ENCODE measurements at regions not wholly inside any gene's neighbourhood (a gene's known extent, or its start where the extent isn't known, plus 50 kb on each side); places are given as distances from the start of the nearest gene placed in this dataset.

- H3K36me3 ChIP-seq (ENCODE audit: low read depth, missing control alignments): no peaks in the 10 kb centered on the region
- no peaks in the 10 kb centered on the region for H3K9me3 ChIP-seq
- no peak for TF ChIP-seq POLR2A (IDR thresholded peaks at IDR 0.05)
- TF ChIP-seq, protein P1, sequence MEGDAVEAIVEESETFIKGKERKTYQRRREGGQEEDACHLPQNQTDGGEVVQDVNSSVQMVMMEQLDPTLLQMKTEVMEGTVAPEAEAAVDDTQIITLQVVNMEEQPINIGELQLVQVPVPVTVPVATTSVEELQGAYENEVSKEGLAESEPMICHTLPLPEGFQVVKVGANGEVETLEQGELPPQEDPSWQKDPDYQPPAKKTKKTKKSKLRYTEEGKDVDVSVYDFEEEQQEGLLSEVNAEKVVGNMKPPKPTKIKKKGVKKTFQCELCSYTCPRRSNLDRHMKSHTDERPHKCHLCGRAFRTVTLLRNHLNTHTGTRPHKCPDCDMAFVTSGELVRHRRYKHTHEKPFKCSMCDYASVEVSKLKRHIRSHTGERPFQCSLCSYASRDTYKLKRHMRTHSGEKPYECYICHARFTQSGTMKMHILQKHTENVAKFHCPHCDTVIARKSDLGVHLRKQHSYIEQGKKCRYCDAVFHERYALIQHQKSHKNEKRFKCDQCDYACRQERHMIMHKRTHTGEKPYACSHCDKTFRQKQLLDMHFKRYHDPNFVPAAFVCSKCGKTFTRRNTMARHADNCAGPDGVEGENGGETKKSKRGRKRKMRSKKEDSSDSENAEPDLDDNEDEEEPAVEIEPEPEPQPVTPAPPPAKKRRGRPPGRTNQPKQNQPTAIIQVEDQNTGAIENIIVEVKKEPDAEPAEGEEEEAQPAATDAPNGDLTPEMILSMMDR (IDR thresholded peaks at IDR 0.05): no peak
- DNase-seq: no peak
- 23 to 52% methylated on average over 3 of the region's 3 CpGs for WGBS, 2 donors
- no peaks in the 10 kb centered on the region for H3K4me1 ChIP-seq
- H3K4me3 ChIP-seq: no peak overlapping the region
- no peaks in the 10 kb centered on the region for H3K27me3 ChIP-seq
- no peak overlapping the region for H3K27ac ChIP-seq
- intact Hi-C loops (cut with DNase I; ENCODE audit: low total_unique reads): no loop called here
Measured at GRCh38 chr7:52021343-52021742, 704.7 kb upstream of the COBL start.

GRCh38 chr7:52018680-52019054 is 702.1 kb upstream of the COBL start:
- no peaks in the 10 kb centered on the region for H3K36me3 ChIP-seq (ENCODE audit: low read depth, missing control alignments)
- TF ChIP-seq, protein P1 (IDR thresholded peaks at IDR 0.05): no peak
- TF ChIP-seq POLR2A (IDR thresholded peaks at IDR 0.05): no peak
- H3K27me3 ChIP-seq: no peaks in the 10 kb centered on the region
- WGBS, 2 donors: 62 to 72% methylated on average over 3 of the region's 3 CpGs
- no peak for DNase-seq
- intact Hi-C loops (cut with DNase I; ENCODE audit: low total_unique reads): no loop called here
- H3K4me3 ChIP-seq: no peak overlapping the region
- no peak overlapping the region for H3K27ac ChIP-seq
- H3K9me3 ChIP-seq: no peaks in the 10 kb centered on the region
- no peaks in the 10 kb centered on the region for H3K4me1 ChIP-seq

GRCh38 chr7:52017802-52018679 is 701.4 kb upstream of the COBL start:
- DNase-seq: peak; percentile 66
- 40 to 45% methylated on average over 8 of the region's 8 CpGs for WGBS, 2 donors
- Histone ChIP-seq H3K4me1 (no peaks in the 10 kb centered on the region), H3K4me3 (no peak overlapping the region), H3K27ac (no peak overlapping the region), H3K27me3 (no peaks in the 10 kb centered on the region), H3K9me3 (no peaks in the 10 kb centered on the region), H3K36me3 (ENCODE audit: low read depth, missing control alignments) (no peaks in the 10 kb centered on the region)
- intact Hi-C loops (cut with DNase I; ENCODE audit: low total_unique reads): no loop called here
- TF ChIP-seq, protein P1 (IDR thresholded peaks at IDR 0.05): peak in 2 of 3 experiments; percentile 19 to 54
- TF ChIP-seq POLR2A (IDR thresholded peaks at IDR 0.05): no peak

DNA sequence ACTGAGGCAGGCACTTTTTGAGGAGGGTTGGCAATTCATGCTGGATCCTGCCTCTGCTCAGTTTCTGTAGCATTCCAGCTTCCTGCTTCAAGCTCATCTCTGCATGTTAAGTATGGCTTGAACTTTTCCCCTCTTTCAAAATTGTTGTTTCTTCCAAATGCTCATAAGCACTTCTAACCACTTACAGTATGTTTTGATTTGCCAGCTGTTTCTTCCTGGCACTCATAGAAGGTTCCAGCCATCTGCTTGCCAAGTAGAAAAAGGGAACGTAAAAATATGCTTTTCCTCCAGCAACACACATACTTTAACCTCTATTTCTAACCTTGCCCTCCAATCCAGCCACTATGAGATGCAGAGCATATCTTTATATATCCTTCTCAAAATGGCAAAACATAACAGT is 692.6 kb upstream of the COBL start:
- Histone ChIP-seq H3K9me3 (no peaks in the 10 kb centered on the region), H3K27me3 (no peaks in the 10 kb centered on the region), H3K4me3 (no peak overlapping the region), H3K27ac (no peak overlapping the region), H3K36me3 (ENCODE audit: low read depth, missing control alignments) (no peaks in the 10 kb centered on the region), H3K4me1 (no peaks in the 10 kb centered on the region)
- WGBS, 2 donors: 53 to 56% methylated on average over 1 of the region's 1 CpG
- intact Hi-C loops (cut with DNase I; ENCODE audit: low total_unique reads): no loop called here
- DNase-seq: no peak
- TF ChIP-seq, protein P1 (IDR thresholded peaks at IDR 0.05): no peak
- no peak for TF ChIP-seq POLR2A (IDR thresholded peaks at IDR 0.05)

- DNase-seq: no peak
- no peak overlapping the region for H3K4me3 ChIP-seq
- H3K27me3 ChIP-seq: no peaks in the 10 kb centered on the region
- no peaks in the 10 kb centered on the region for H3K4me1 ChIP-seq
- H3K9me3 ChIP-seq: no peaks in the 10 kb centered on the region
- H3K36me3 ChIP-seq (ENCODE audit: low read depth, missing control alignments): no peaks in the 10 kb centered on the region
- H3K27ac ChIP-seq: no peak overlapping the region
- 76 to 81% methylated on average over 1 of the region's 1 CpG for WGBS, 2 donors
- TF ChIP-seq, protein P1 (IDR thresholded peaks at IDR 0.05): no peak
- TF ChIP-seq POLR2A (IDR thresholded peaks at IDR 0.05): no peak
- intact Hi-C loops (cut with DNase I; ENCODE audit: low total_unique reads): no loop called here
Measured at GRCh38 chr7:52006674-52007073, 690.1 kb upstream of the COBL start.

Measured in testis (tissue), 2 donors.